Heart right ventricle (tissue), 16 donors: ENCODE measurements at regions not wholly inside any gene's neighbourhood (a gene's known extent, or its start where the extent isn't known, plus 50 kb on each side); places are given as distances from the start of the nearest gene placed in this dataset.

Experiments
- ATAC-seq, 8 donors: fragments of 200-7000 bp; cut with Tn5 transposase; one replicate each; pipeline ENCODE4 v1.9.1; 2020; ENCODE audit warnings: mild to moderate bottlenecking in 8 of 8, moderate library complexity in 8 of 8, moderate number of reproducible peaks in 1 of 8
- DNase-seq, 2 donors: peaks; one replicate each; pipeline ENCODE4 v3.0.0-alpha.2; 2020
- H3K27ac ChIP-seq, 10 donors: fragments of 200-600 bp; sonication (generic) in 2 of 10; one replicate each; pipeline versions ENCODE4 v1.5.0 to v1.8.0; 2020 to 2022; ENCODE audit warnings: mild to moderate bottlenecking in 3 of 10
- H3K27me3 ChIP-seq, 7 donors: fragments of 200-600 bp; one replicate each; pipeline ENCODE4 v1.8.0; 2021 to 2022; ENCODE audit warnings: mild to moderate bottlenecking in 2 of 7
- H3K36me3 ChIP-seq, 9 donors: fragments of 200-600 bp; sonication (generic) in 1 of 9; one replicate each; pipeline versions ENCODE4 v1.5.0 to v1.8.0; 2020 to 2022; ENCODE audit warnings: mild to moderate bottlenecking in 2 of 9
- H3K4me1 ChIP-seq, 9 donors: fragments of 200-600 bp; sonication (generic) in 1 of 9; one replicate each; pipeline versions ENCODE4 v1.5.0 to v1.8.0; 2020 to 2022; ENCODE audit warnings: mild to moderate bottlenecking in 4 of 9
- H3K4me3 ChIP-seq, 10 donors: fragments of 200-600 bp; sonication (generic) in 2 of 10; one replicate each; pipeline versions ENCODE4 v1.5.0 to v1.8.0; 2020 to 2022; ENCODE audit warnings: mild to moderate bottlenecking in 7 of 10, moderate library complexity in 2 of 10
- H3K9me3 ChIP-seq, 11 donors: fragments of 200-600 bp in 10 of 11; sonication (generic) in 2 of 11; one replicate each; pipeline versions ENCODE4 v1.5.0 to v1.8.0; 2013 to 2022; ENCODE audit warnings: mild to moderate bottlenecking in 2 of 11, control low read depth in 1 of 11, moderate library complexity in 1 of 11
- CTCF ChIP-seq, 9 donors: fragments of 200-600 bp; sonication (generic) in 2 of 9; IDR thresholded peaks; one replicate each; pipeline versions ENCODE4 v1.5.0 to v1.8.0; 2021 to 2022; ENCODE audit warnings: antibody characterized with exemption in 9 of 9, mild to moderate bottlenecking in 5 of 9, moderate library complexity in 1 of 9
- WGBS, 2 donors: extraction: QIAGEN DNeasy Blood & Tissue Kit; methylation state at CpG; one replicate each; pipeline ENCODE4 v1.1.7; 2013; ENCODE audit warnings: inconsistent platforms in 1 of 2; 5-methylcytosine and 5-hydroxymethylcytosine counted together
- intact Hi-C, 10 donors: fragments of 100-400 bp; cut with DNase I; formaldehyde crosslinking; loops; one replicate each; pipeline versions ENCODE4 v1.11.1 to v1.14.2; 2022
- donor health status: Arrhythmogenic right ventricular cardiomyopathy.
- donor health status: ischemic (EF 13 %, LVEDD 7.1; RV severe dilation, severe dysfunction).
- donor health status: healthy with polysubstance abuse.
- donor health status: DM: no; HTN: yes; CAD: no.
- donor health status: DM: no; HTN: no; CAD: no.
- donor health status: ischemic (EF 25% LVEDD 6.9; RV normal size, moderate dysfunction).
- donor health status: ischemic (EF 25% LVEDD 5.7; RV mildly dilated, moderate dysfunction).
- donor health status: healthy.
- donor health status: DM: yes; HTN: yes; CAD: no.
- donor health status: Ischemic cardiomyopathy.
- donor health status: ischemic (EF 35%, LVEDD 5.7; RV mildly dilated, moderate dysfunction).
- donor health status: nonischemic (EF 11% LVEDD 7.7; RV severe dilation, severe dysfunction).
- donor health status: DM: yes; HTN: yes; CAD: no.
- donor health status: PGD.
- donor health status: ischemic (EF 29% LVEDD 5.4; RV normal size, mild dysfunction).
- donor health status: nonischemic (EF 23%, LVEDD 6.1; RV moderate dilation, normal function).

GRCh38 chr4:121477480-121477879, 96.7 kb upstream of the QRFPR start:
- no peak for ATAC-seq
- no peak overlapping the region for H3K4me3 ChIP-seq
- 81 to 88% methylated on average over 2 of the region's 2 CpGs for WGBS, 2 donors
- no peaks in the 10 kb centered on the region for H3K36me3 ChIP-seq
- no peaks in the 10 kb centered on the region for H3K4me1 ChIP-seq
- no peak for DNase-seq
- no peak overlapping the region for H3K27ac ChIP-seq
- no peak for TF ChIP-seq CTCF (IDR thresholded peaks at IDR 0.05)
- peaks cover 0 to 8% (median 0%) of the 10 kb centered on the region in 11 donors for H3K9me3 ChIP-seq
- intact Hi-C loops = no loop called here
- H3K27me3 ChIP-seq = no peaks in the 10 kb centered on the region

- Histone ChIP-seq H3K27ac (no peak overlapping the region), H3K36me3 (no peaks in the 10 kb centered on the region), H3K27me3 (no peaks in the 10 kb centered on the region), H3K4me3 (no peak overlapping the region), H3K9me3 (peaks cover 0 to 8% (median 0%) of the 10 kb centered on the region in 11 donors), H3K4me1 (no peaks in the 10 kb centered on the region)
- TF ChIP-seq CTCF (IDR thresholded peaks at IDR 0.05) = no peak
- WGBS, 2 donors = 89 to 93% methylated on average over 1 of the region's 1 CpG
- ATAC-seq (no peak), DNase-seq (no peak)
- intact Hi-C loops = no loop called here
Observed at GRCh38 chr4:121477079-121477478, 96.3 kb upstream of the QRFPR start.

GRCh38 chr4:121472937-121473721, 92.3 kb upstream of the QRFPR start:
- Histone ChIP-seq H3K9me3 (peaks cover 0 to 8% (median 0%) of the 10 kb centered on the region in 11 donors), H3K27ac (no peak overlapping the region), H3K4me3 (no peak overlapping the region), H3K27me3 (no peaks in the 10 kb centered on the region), H3K4me1 (no peaks in the 10 kb centered on the region), H3K36me3 (no peaks in the 10 kb centered on the region)
- 69 to 74% methylated on average over 2 of the region's 2 CpGs for WGBS, 2 donors
- no peak for DNase-seq
- intact Hi-C loops = loop anchor here in 1 of 10 donors (5.0 kb wide), 1 partner anchor 254 kb away; no protein-coding TSS in a partner anchor
- no peak for ATAC-seq
- no peak for TF ChIP-seq CTCF (IDR thresholded peaks at IDR 0.05)

- intact Hi-C loops = loop anchor here in 6 of 10 donors (5.0 to 10.0 kb wide), 4 partner anchors 187 to 270 kb away; no protein-coding TSS in a partner anchor
- DNase-seq (no peak), ATAC-seq (no peak)
- 80 to 89% methylated on average over 2 of the region's 2 CpGs for WGBS, 2 donors
- no peak for TF ChIP-seq CTCF (IDR thresholded peaks at IDR 0.05)
- no peaks in the 10 kb centered on the region for H3K27me3 ChIP-seq
- no peaks in the 10 kb centered on the region for H3K36me3 ChIP-seq
- peaks cover 0 to 9% (median 4%) of the 10 kb centered on the region in 9 donors for H3K4me1 ChIP-seq
- peaks cover 0 to 16% (median 0%) of the 10 kb centered on the region in 11 donors for H3K9me3 ChIP-seq
- H3K27ac ChIP-seq = no peak overlapping the region
- no peak overlapping the region for H3K4me3 ChIP-seq
Observed at GRCh38 chr4:121464854-121465253, 84.0 kb upstream of the QRFPR start.
